GM12892 (cell line): ENCODE measurements at regions not wholly inside any gene's neighbourhood (a gene's known extent, or its start where the extent isn't known, plus 50 kb on each side); places are given as distances from the start of the nearest gene placed in this dataset.

ENCODE experiments used
- POLR2A ChIP-seq: IDR thresholded peaks from 2 replicates; pipeline ENCODE4 v1.6.1; 2011; ENCODE audit warnings: low read depth, low read length, control low read depth
- POLR2AphosphoS5 ChIP-seq: IDR thresholded peaks from 2 replicates; pipeline ENCODE4 v1.6.1; 2011; ENCODE audit warnings: low read depth, low read length, control low read depth
- TAF1 ChIP-seq: IDR thresholded peaks from 2 replicates; pipeline ENCODE4 v1.6.1; 2011; ENCODE audit warnings: low read depth, mild to moderate bottlenecking, control low read depth, low read length, borderline replicate concordance

- no peak for TF ChIP-seq POLR2AphosphoS5
- TF ChIP-seq POLR2A, result no peak
- no peak for TF ChIP-seq TAF1
Measured at GRCh38 chr1:195733826-195734225, 874.4 kb downstream of the KCNT2 start.
